Neural cell (in vitro differentiated cells): ENCODE measurements at regions not wholly inside any gene's neighbourhood (a gene's known extent, or its start where the extent isn't known, plus 50 kb on each side); places are given as distances from the start of the nearest gene placed in this dataset.

Experiments used
- CTCF ChIP-seq: fragments of 450-650 bp; IDR thresholded peaks from 2 replicates; pipeline ENCODE4 v1.5.1; 2014; ENCODE audit warnings: antibody characterized with exemption, mild to moderate bottlenecking, moderate library complexity; ENCODE audit not compliant: poor library complexity, severe bottlenecking
- EZH2 ChIP-seq: fragments of 200-600, 300-800 bp; shearing (Covaris generic), sonication (generic); IDR thresholded peaks from 2 replicates; pipeline ENCODE4 v1.6.1; 2014; ENCODE audit warnings: antibody characterized with exemption, low read length, borderline replicate concordance, mild to moderate bottlenecking; ENCODE audit not compliant: insufficient read depth, poor library complexity, severe bottlenecking
- SMC3 ChIP-seq: fragments of 450-650 bp; conservative IDR thresholded peaks from 2 replicates; pipeline ENCODE4 v1.6.1; 2014; ENCODE audit warnings: antibody characterized with exemption, mild to moderate bottlenecking, moderate library complexity; ENCODE audit not compliant: poor library complexity

GRCh38 chr20:55070001-55070400, 594.6 kb downstream of the DOK5 start:
- TF ChIP-seq SMC3 (no peak), EZH2 (no peak), CTCF (no peak)
